H9 (cell line): ENCODE measurements at regions not wholly inside any gene's neighbourhood (a gene's known extent, or its start where the extent isn't known, plus 50 kb on each side); places are given as distances from the start of the nearest gene placed in this dataset.

ENCODE experiments used
- DNase-seq: peaks from one replicate; pipeline ENCODE4 v3.0.0-alpha.2; 2017
- H2AFZ ChIP-seq: one replicate; pipeline ENCODE4 v1.6.1; 2013; ENCODE audit warnings: mild to moderate bottlenecking, low read length, control low read depth, moderate library complexity
- H2AK5ac ChIP-seq: 2 replicates; pipeline ENCODE4 v1.6.1; 2013; ENCODE audit warnings: low read length, control low read depth, mixed read lengths; ENCODE audit not compliant: insufficient read length
- H2BK120ac ChIP-seq: one replicate; pipeline ENCODE4 v1.6.1; 2013; ENCODE audit warnings: low read depth, mild to moderate bottlenecking, low read length, control low read depth, inconsistent platforms; ENCODE audit not compliant: poor library complexity, severe bottlenecking
- H2BK12ac ChIP-seq: 2 replicates; pipeline ENCODE4 v1.6.1; 2013; ENCODE audit warnings: low read length, control low read depth, mixed read lengths, low read depth; ENCODE audit not compliant: insufficient read length
- H2BK15ac ChIP-seq: 2 replicates; pipeline ENCODE4 v1.6.1; 2013; ENCODE audit warnings: low read depth, low read length, control low read depth
- H2BK20ac ChIP-seq: one replicate; pipeline ENCODE4 v1.6.1; 2013; ENCODE audit warnings: low read depth, mild to moderate bottlenecking, low read length, control low read depth, inconsistent platforms; ENCODE audit not compliant: poor library complexity, severe bottlenecking
- H2BK5ac ChIP-seq: 2 replicates; pipeline ENCODE4 v1.6.1; 2013; ENCODE audit warnings: low read length, control low read depth, mixed read lengths; ENCODE audit not compliant: insufficient read length
- H3K14ac ChIP-seq: 2 replicates; pipeline ENCODE4 v1.6.1; 2013; ENCODE audit warnings: low read length, control low read depth; ENCODE audit not compliant: insufficient read depth
- H3K18ac ChIP-seq: 2 replicates; pipeline ENCODE4 v1.6.1; 2013; ENCODE audit warnings: low read depth, mild to moderate bottlenecking, mixed read lengths, low read length, control low read depth; ENCODE audit not compliant: insufficient read length
- H3K23ac ChIP-seq: 2 replicates; pipeline ENCODE4 v1.6.1; 2013; ENCODE audit warnings: low read length, control low read depth, mixed read lengths, low read depth; ENCODE audit not compliant: insufficient read length
- H3K23me2 ChIP-seq: 2 replicates; pipeline ENCODE4 v1.6.1; 2013; ENCODE audit warnings: low read depth, mild to moderate bottlenecking, mixed read lengths, low read length, control low read depth; ENCODE audit not compliant: insufficient read length, poor library complexity, severe bottlenecking
- H3K27ac ChIP-seq: 2 replicates; pipeline ENCODE4 v1.5.1; 2013; ENCODE audit warnings: low read length, control low read depth, mixed read lengths, low read depth; ENCODE audit not compliant: insufficient read length
- H3K27me3 ChIP-seq: 2 replicates; pipeline ENCODE4 v1.6.1; 2013; ENCODE audit warnings: low read length, control low read depth, inconsistent platforms; ENCODE audit not compliant: insufficient read depth
- H3K4ac ChIP-seq: 2 replicates; pipeline ENCODE4 v1.6.1; 2013; ENCODE audit warnings: low read depth, mild to moderate bottlenecking, control low read depth, inconsistent platforms, low read length, moderate library complexity
- H3K4me1 ChIP-seq: 2 replicates; pipeline ENCODE4 v1.6.1; 2013; ENCODE audit warnings: low read length, control low read depth, inconsistent platforms; ENCODE audit not compliant: insufficient read depth
- H3K4me2 ChIP-seq: 2 replicates; pipeline ENCODE4 v1.6.1; 2013; ENCODE audit warnings: low read length, control low read depth, mixed read lengths; ENCODE audit not compliant: insufficient read length, insufficient read depth
- H3K56ac ChIP-seq: 2 replicates; pipeline ENCODE4 v1.6.1; 2013; ENCODE audit warnings: low read depth, mild to moderate bottlenecking, mixed read lengths, low read length, control low read depth; ENCODE audit not compliant: insufficient read length
- H3K79me1 ChIP-seq: 2 replicates; pipeline ENCODE4 v1.6.1; 2013; ENCODE audit warnings: low read depth, mild to moderate bottlenecking, moderate library complexity, low read length, control low read depth, inconsistent platforms; ENCODE audit not compliant: insufficient read depth, poor library complexity, severe bottlenecking
- H3K79me2 ChIP-seq: 2 replicates; pipeline ENCODE4 v1.6.1; 2013; ENCODE audit warnings: low read length, control low read depth, inconsistent platforms; ENCODE audit not compliant: insufficient read depth
- H3K9ac ChIP-seq: 2 replicates; pipeline ENCODE4 v1.6.1; 2013; ENCODE audit warnings: low read length, control low read depth, mixed read lengths; ENCODE audit not compliant: insufficient read length; ENCODE audit errors: extremely low read depth
- H3K9me3 ChIP-seq: one replicate; pipeline ENCODE4 v1.6.1; 2013; ENCODE audit warnings: low read depth, low read length, inconsistent platforms; ENCODE audit not compliant: control insufficient read depth
- H3T11ph ChIP-seq: one replicate; pipeline ENCODE4 v1.6.1; 2013; ENCODE audit warnings: mild to moderate bottlenecking, low read length, control low read depth, inconsistent platforms
- H4K20me1 ChIP-seq: one replicate; pipeline ENCODE4 v1.6.1; 2013; ENCODE audit not compliant: control insufficient read depth, insufficient read length, insufficient read depth
- H4K5ac ChIP-seq: 2 replicates; pipeline ENCODE4 v1.6.1; 2013; ENCODE audit warnings: low read depth, mild to moderate bottlenecking, mixed read lengths, low read length, control low read depth; ENCODE audit not compliant: insufficient read length
- H4K8ac ChIP-seq: replicated peaks from 2 replicates; pipeline ENCODE4 v1.6.1; 2013; ENCODE audit warnings: low read length, control low read depth, mixed read lengths, low read depth; ENCODE audit not compliant: insufficient read length
- H4K91ac ChIP-seq: 2 replicates; pipeline ENCODE4 v1.6.1; 2013; ENCODE audit warnings: low read depth, mild to moderate bottlenecking, moderate library complexity, mixed read lengths, low read length, control low read depth; ENCODE audit not compliant: insufficient read length
- H3K27ac Mint-ChIP-seq, 3 experiments: 2 replicates in 2 of 3; 3 replicates in 1 of 3; pipeline ENCODE4 v1.8.0; 2020 to 2021; ENCODE audit warnings: mixed read lengths in 3 of 3, mild to moderate bottlenecking in 1 of 3, moderate library complexity in 1 of 3
- H3K27me3 Mint-ChIP-seq: 2 replicates; pipeline ENCODE4 v1.8.0; 2021; ENCODE audit warnings: low read depth, mild to moderate bottlenecking, moderate library complexity, mixed read lengths
- H3K36me3 Mint-ChIP-seq, 3 experiments: 2 replicates in 2 of 3; 3 replicates in 1 of 3; pipeline ENCODE4 v1.8.0; 2020 to 2021; ENCODE audit warnings: low read depth in 3 of 3, mixed read lengths in 3 of 3; ENCODE audit not compliant: insufficient read depth in 1 of 3
- H3K4me1 Mint-ChIP-seq, 2 experiments: 2 replicates each; pipeline ENCODE4 v1.8.0; 2020; ENCODE audit warnings: mixed read lengths in 2 of 2
- H3K4me3 Mint-ChIP-seq, 2 experiments: 2 replicates in 1 of 2; 3 replicates in 1 of 2; pipeline ENCODE4 v1.8.0; 2020 to 2021; ENCODE audit warnings: mild to moderate bottlenecking in 2 of 2, mixed read lengths in 2 of 2, moderate library complexity in 1 of 2
- H3K9me3 Mint-ChIP-seq, 2 experiments: 2 replicates in 1 of 2; 3 replicates in 1 of 2; pipeline ENCODE4 v1.8.0; 2020; ENCODE audit warnings: mild to moderate bottlenecking in 2 of 2, mixed read lengths in 2 of 2, moderate library complexity in 1 of 2
- WGBS: extraction: QIAGEN DNeasy Blood & Tissue Kit; methylation state at CpG from one replicate; pipeline ENCODE4 v1.1.7; 2013; ENCODE audit warnings: missing lambda C conversion rate, low lambda C conversion rate, mixed read lengths; ENCODE audit not compliant: insufficient read length; ENCODE audit errors: extremely low coverage; 5-methylcytosine and 5-hydroxymethylcytosine counted together
- TF ChIP-seq, protein P1 (sequence below): fragments of 200-600 bp; sonication (generic); conservative IDR thresholded peaks from 3 replicates; pipeline ENCODE4 v1.8.0; 2021; ENCODE audit warnings: antibody characterized with exemption, mild to moderate bottlenecking

DNA sequence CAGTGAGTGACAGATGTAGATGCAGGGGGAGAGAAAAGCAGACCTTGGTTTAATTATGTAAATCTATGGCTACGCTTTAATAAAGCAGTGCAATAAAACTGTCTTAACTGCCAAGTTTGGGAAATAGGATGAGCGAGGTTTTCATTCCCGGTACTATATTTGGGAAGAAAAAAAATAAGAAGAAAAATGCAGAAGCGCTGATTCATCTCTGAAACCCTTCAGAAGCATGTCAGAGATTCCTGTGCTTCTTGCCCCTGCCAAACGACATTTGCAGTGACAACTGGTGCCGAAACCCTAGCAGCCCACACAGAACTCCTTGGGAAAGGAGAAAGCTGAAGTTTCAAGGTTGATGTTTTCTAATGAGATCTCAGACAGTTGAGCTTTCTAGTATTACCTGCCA, 380.7 kb downstream of the REEP3 start:
- Histone ChIP-seq H3K4ac (no peak overlapping the region), H3K9ac (no peak overlapping the region), H3K56ac (no peak overlapping the region), H2AK5ac (no peak overlapping the region), H2BK120ac (no peak overlapping the region), H3K27ac (no peak overlapping the region), H3K14ac (no peak overlapping the region), H3K4me2 (no peak overlapping the region), H3K9me3 (no peaks in the 10 kb centered on the region), H3K23ac (no peak overlapping the region), H2BK5ac (no peak overlapping the region), H3K4me1 (peaks cover 4% of the 10 kb centered on the region; the same call in 1 of the 2 replicates), H3K79me1 (no peaks in the 10 kb centered on the region), H3K23me2 (no peaks in the 10 kb centered on the region), H4K91ac (no peak overlapping the region), H3K79me2 (no peaks in the 10 kb centered on the region), H3K27me3 (no peaks in the 10 kb centered on the region), H4K8ac (no peak overlapping the region), H2BK20ac (no peak overlapping the region), H4K5ac (no peak overlapping the region), H3T11ph (no peak overlapping the region), H2AFZ (no peak overlapping the region), H3K18ac (no peak overlapping the region), H2BK15ac (no peak overlapping the region), H4K20me1 (no peaks in the 10 kb centered on the region), H2BK12ac (no peak overlapping the region)
- peaks cover 0 to 6% (median 0%) of the 10 kb centered on the region in 3 experiments; a peak in 1 of 7 replicates for H3K36me3 Mint-ChIP-seq
- DNase-seq: no peak
- TF ChIP-seq, protein P1, sequence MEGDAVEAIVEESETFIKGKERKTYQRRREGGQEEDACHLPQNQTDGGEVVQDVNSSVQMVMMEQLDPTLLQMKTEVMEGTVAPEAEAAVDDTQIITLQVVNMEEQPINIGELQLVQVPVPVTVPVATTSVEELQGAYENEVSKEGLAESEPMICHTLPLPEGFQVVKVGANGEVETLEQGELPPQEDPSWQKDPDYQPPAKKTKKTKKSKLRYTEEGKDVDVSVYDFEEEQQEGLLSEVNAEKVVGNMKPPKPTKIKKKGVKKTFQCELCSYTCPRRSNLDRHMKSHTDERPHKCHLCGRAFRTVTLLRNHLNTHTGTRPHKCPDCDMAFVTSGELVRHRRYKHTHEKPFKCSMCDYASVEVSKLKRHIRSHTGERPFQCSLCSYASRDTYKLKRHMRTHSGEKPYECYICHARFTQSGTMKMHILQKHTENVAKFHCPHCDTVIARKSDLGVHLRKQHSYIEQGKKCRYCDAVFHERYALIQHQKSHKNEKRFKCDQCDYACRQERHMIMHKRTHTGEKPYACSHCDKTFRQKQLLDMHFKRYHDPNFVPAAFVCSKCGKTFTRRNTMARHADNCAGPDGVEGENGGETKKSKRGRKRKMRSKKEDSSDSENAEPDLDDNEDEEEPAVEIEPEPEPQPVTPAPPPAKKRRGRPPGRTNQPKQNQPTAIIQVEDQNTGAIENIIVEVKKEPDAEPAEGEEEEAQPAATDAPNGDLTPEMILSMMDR: no peak
- no CpG with 5 or more reads among the region's 6 CpGs for WGBS
- no peaks in the 10 kb centered on the region for H3K27me3 Mint-ChIP-seq
- H3K4me1 Mint-ChIP-seq: peaks cover 7 to 8% of the 10 kb centered on the region in 2 experiments
- peaks cover 0 to 4% of the 10 kb centered on the region in 2 experiments; a peak in 1 of 5 replicates for H3K9me3 Mint-ChIP-seq
- H3K4me3 Mint-ChIP-seq: no peak overlapping the region
- H3K27ac Mint-ChIP-seq: no peak overlapping the region
